ENCODE measurements at regions not wholly inside any gene's neighbourhood (a gene's known extent, or its start where the extent isn't known, plus 50 kb on each side); places are given as distances from the start of the nearest gene placed in this dataset.

DNA sequence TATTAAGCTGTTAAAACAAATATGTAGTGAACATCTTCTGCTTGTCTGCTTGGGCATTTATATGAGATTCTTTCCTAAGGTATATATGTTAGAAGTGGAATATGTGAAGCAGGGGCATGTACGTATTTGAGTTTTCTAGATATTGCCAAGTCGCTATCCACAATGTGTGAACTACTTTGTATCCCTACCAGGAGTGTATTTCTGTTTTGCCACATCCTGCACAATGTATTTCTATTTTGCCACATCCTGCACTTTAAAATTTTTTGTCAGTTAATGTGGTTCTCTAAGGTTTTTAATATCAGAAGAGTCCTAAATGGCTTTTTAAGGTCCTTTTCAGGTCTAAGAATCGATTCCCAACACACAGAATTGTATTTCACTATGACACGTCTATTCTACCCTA is 141.7 kb upstream of the ATP5MC3 start:
- no peak for TF ChIP-seq YY1 (IDR thresholded peaks at IDR 0.05; ENCODE audit: low read depth, low read length)
- TF ChIP-seq EZH2 (IDR thresholded peaks at IDR 0.05; ENCODE audit: low read depth, low read length, severe bottlenecking): no peak
- TF ChIP-seq, protein P1, sequence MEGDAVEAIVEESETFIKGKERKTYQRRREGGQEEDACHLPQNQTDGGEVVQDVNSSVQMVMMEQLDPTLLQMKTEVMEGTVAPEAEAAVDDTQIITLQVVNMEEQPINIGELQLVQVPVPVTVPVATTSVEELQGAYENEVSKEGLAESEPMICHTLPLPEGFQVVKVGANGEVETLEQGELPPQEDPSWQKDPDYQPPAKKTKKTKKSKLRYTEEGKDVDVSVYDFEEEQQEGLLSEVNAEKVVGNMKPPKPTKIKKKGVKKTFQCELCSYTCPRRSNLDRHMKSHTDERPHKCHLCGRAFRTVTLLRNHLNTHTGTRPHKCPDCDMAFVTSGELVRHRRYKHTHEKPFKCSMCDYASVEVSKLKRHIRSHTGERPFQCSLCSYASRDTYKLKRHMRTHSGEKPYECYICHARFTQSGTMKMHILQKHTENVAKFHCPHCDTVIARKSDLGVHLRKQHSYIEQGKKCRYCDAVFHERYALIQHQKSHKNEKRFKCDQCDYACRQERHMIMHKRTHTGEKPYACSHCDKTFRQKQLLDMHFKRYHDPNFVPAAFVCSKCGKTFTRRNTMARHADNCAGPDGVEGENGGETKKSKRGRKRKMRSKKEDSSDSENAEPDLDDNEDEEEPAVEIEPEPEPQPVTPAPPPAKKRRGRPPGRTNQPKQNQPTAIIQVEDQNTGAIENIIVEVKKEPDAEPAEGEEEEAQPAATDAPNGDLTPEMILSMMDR (IDR thresholded peaks at IDR 0.05; ENCODE audit: control extremely low read depth in 1 of 3, insufficient read depth in 1 of 3, low read depth in 1 of 3, low read length in 3 of 3): no peak
- no peak for TF ChIP-seq TEAD4 (IDR thresholded peaks at IDR 0.05; ENCODE audit: low read depth, low read length)
- no peak for TF ChIP-seq NRF1 (IDR thresholded peaks at IDR 0.05; ENCODE audit: low read depth, low read length)
- TF ChIP-seq BCL11A (IDR thresholded peaks at IDR 0.05; ENCODE audit: low read depth in 2 of 2, low read length in 2 of 2): no peak
- TF ChIP-seq SP1 (IDR thresholded peaks at IDR 0.05; ENCODE audit: low read depth, low read length): no peak

Measured in H1 (cell line).